OCI-LY1 (cell line): ENCODE measurements at regions not wholly inside any gene's neighbourhood (a gene's known extent, or its start where the extent isn't known, plus 50 kb on each side); places are given as distances from the start of the nearest gene placed in this dataset.

Experiments
- H2AFZ ChIP-seq: fragments of 200-600 bp; sonication (generic), shearing (Covaris generic); 2 replicates; pipeline ENCODE4 v1.6.0; 2014; ENCODE audit warnings: antibody characterized with exemption, mild to moderate bottlenecking, low read length
- H3F3A ChIP-seq: fragments of 200-600 bp; sonication (generic), shearing (Covaris generic); 2 replicates; pipeline ENCODE4 v1.6.0; 2014; ENCODE audit warnings: mild to moderate bottlenecking, antibody characterized with exemption, low read length, moderate library complexity; ENCODE audit not compliant: insufficient read depth
- H3K27ac ChIP-seq: fragments of 200-600 bp; sonication (generic); 2 replicates; pipeline ENCODE4 v1.5.1; 2014; ENCODE audit warnings: low read length, mixed run types, mild to moderate bottlenecking, low read depth; ENCODE audit not compliant: poor library complexity, severe bottlenecking
- H3K27me3 ChIP-seq: fragments of 200-600 bp; sonication (generic); 2 replicates; pipeline ENCODE4 v1.6.0; 2014; ENCODE audit warnings: antibody characterized with exemption, mild to moderate bottlenecking, low read length, moderate library complexity; ENCODE audit not compliant: insufficient read depth
- H3K36me3 ChIP-seq: fragments of 200-600 bp; sonication (generic); 2 replicates; pipeline ENCODE4 v1.6.1; 2014; ENCODE audit warnings: mild to moderate bottlenecking, antibody characterized with exemption, low read length, moderate library complexity, mixed read lengths; ENCODE audit not compliant: insufficient read depth
- H3K4me1 ChIP-seq: fragments of 200-600 bp; sonication (generic); 2 replicates; pipeline ENCODE4 v1.5.1; 2014; ENCODE audit warnings: mild to moderate bottlenecking, low read length, moderate library complexity; ENCODE audit not compliant: insufficient read depth, severe bottlenecking
- H3K4me2 ChIP-seq: fragments of 200-600 bp; sonication (generic), shearing (Covaris generic); 2 replicates; pipeline ENCODE4 v1.6.1; 2014; ENCODE audit warnings: low read length
- H3K4me3 ChIP-seq: fragments of 200-600 bp; sonication (generic); 2 replicates; pipeline ENCODE4 v1.5.1; 2014; ENCODE audit warnings: low read length, low read depth, mild to moderate bottlenecking, mixed read lengths; ENCODE audit not compliant: poor library complexity, severe bottlenecking
- H3K79me2 ChIP-seq: fragments of 200-600 bp; shearing (Covaris generic); 2 replicates; pipeline ENCODE4 v1.6.1; 2016; ENCODE audit warnings: mixed run types, low read length, mixed read lengths; ENCODE audit not compliant: insufficient read depth
- H3K9ac ChIP-seq: fragments of 200-600 bp; sonication (generic), shearing (Covaris generic); 2 replicates; pipeline ENCODE4 v1.6.1; 2014; ENCODE audit warnings: mild to moderate bottlenecking, low read length, mixed read lengths
- H3K9me2 ChIP-seq: fragments of 200-600 bp; sonication (generic), shearing (Covaris generic); 2 replicates; pipeline ENCODE4 v1.6.1; 2014; ENCODE audit warnings: low read depth, mild to moderate bottlenecking, low read length, mixed read lengths
- H3K9me3 ChIP-seq: fragments of 200-600 bp; shearing (Covaris generic); 2 replicates; pipeline ENCODE4 v1.6.1; 2014; ENCODE audit warnings: low read length, mixed read lengths
- H4K20me1 ChIP-seq: fragments of 200-600 bp; sonication (generic), shearing (Covaris generic); 2 replicates; pipeline ENCODE4 v1.6.0; 2016; ENCODE audit warnings: mild to moderate bottlenecking, low read length; ENCODE audit not compliant: insufficient read depth
- CTCF ChIP-seq: fragments of 200-600 bp; sonication (generic), shearing (Covaris generic); IDR thresholded peaks from 2 replicates; pipeline ENCODE4 v1.5.1; 2017; ENCODE audit warnings: mild to moderate bottlenecking, antibody characterized with exemption, low read length, moderate library complexity, mixed read lengths
- EZH2 ChIP-seq: fragments of 200-600 bp; sonication (generic), shearing (Covaris generic); IDR thresholded peaks from 2 replicates; pipeline ENCODE4 v1.8.0; 2017; ENCODE audit warnings: borderline replicate concordance, mixed run types, mild to moderate bottlenecking, antibody characterized with exemption, low read length, moderate library complexity, mixed read lengths

DNA sequence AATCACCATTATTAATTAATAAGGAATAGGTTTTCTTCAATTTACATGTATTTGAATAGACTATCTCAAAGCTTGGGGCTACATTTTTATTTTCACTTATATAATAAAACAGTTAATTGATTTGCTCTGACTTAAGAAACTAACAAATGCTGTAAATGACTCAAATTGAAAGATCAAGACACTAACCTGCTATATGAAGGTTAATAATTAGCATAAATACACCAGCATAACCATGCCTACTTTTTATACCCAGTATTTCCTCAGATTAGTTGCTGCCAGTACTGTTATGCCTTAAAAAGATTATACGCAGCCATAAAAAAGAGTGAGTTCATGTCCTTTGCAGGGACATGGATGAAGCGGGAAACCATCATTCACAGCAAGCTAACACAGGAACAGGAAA, 1545.1 kb downstream of the AMY1C start:
- H3F3A ChIP-seq, result no peaks in the 10 kb centered on the region
- H3K4me2 ChIP-seq, result no peak overlapping the region
- H3K9ac ChIP-seq, result no peak overlapping the region
- H3K27ac ChIP-seq, result no peak overlapping the region
- no peaks in the 10 kb centered on the region for H3K9me2 ChIP-seq
- no peak overlapping the region for H2AFZ ChIP-seq
- no peaks in the 10 kb centered on the region for H4K20me1 ChIP-seq
- no peaks in the 10 kb centered on the region for H3K27me3 ChIP-seq
- no peaks in the 10 kb centered on the region for H3K4me1 ChIP-seq
- no peak overlapping the region for H3K4me3 ChIP-seq
- no peaks in the 10 kb centered on the region for H3K79me2 ChIP-seq
- H3K9me3 ChIP-seq, result no peaks in the 10 kb centered on the region
- H3K36me3 ChIP-seq, result no peaks in the 10 kb centered on the region
- TF ChIP-seq CTCF (no peak), EZH2 (no peak)

DNA sequence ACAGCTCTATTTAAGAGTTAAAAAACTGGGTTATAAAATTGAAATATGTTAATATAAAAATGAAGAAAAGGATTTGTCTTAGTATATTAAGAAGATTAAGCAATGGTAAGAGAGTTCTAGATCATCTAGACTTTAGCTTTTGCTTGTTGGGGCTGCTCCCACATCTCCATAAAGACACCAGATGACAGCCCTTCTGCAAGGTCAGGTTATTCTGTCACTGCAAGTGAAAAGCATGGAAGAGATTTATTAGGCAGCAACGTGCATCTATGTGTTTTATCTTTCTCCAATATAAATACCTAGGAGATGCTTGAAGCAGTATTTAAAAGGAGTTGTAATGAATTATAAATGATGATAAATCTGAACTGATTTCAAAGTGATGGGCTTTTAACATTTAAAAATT, 1560.4 kb downstream of the AMY1C start:
- no peak overlapping the region for H3K27ac ChIP-seq
- H3K9ac ChIP-seq, result no peak overlapping the region
- no peak for TF ChIP-seq CTCF
- no peak for TF ChIP-seq EZH2
- H2AFZ ChIP-seq, result no peak overlapping the region
- no peaks in the 10 kb centered on the region for H3K27me3 ChIP-seq
- H3K4me1 ChIP-seq, result no peaks in the 10 kb centered on the region
- no peaks in the 10 kb centered on the region for H3K9me3 ChIP-seq
- H3K79me2 ChIP-seq, result no peaks in the 10 kb centered on the region
- H4K20me1 ChIP-seq, result no peaks in the 10 kb centered on the region
- no peak overlapping the region for H3K4me3 ChIP-seq
- no peaks in the 10 kb centered on the region for H3K9me2 ChIP-seq
- H3F3A ChIP-seq, result no peaks in the 10 kb centered on the region
- no peak overlapping the region for H3K4me2 ChIP-seq
- no peaks in the 10 kb centered on the region for H3K36me3 ChIP-seq

- Histone ChIP-seq H3K9me3 (no peaks in the 10 kb centered on the region), H3K4me3 (no peak overlapping the region), H2AFZ (no peak overlapping the region), H3K79me2 (no peaks in the 10 kb centered on the region), H3K27ac (no peak overlapping the region), H3K27me3 (no peaks in the 10 kb centered on the region), H3K4me2 (no peak overlapping the region), H4K20me1 (no peaks in the 10 kb centered on the region), H3K9me2 (no peaks in the 10 kb centered on the region), H3K4me1 (no peaks in the 10 kb centered on the region), H3K36me3 (no peaks in the 10 kb centered on the region), H3K9ac (no peak overlapping the region), H3F3A (no peaks in the 10 kb centered on the region)
- no peak for TF ChIP-seq EZH2
- no peak for TF ChIP-seq CTCF
Measured at GRCh38 chr1:105317976-105318375, 1568.3 kb downstream of the AMY1C start.
